CD4-positive, alpha-beta T cell treated with Interleukin-4 for 4 hours (primary cell): ENCODE measurements at regions not wholly inside any gene's neighbourhood (a gene's known extent, or its start where the extent isn't known, plus 50 kb on each side); places are given as distances from the start of the nearest gene placed in this dataset.
"Not testable (repeated sequence)": the region's sequence is repeated elsewhere in the genome, so short reads cannot be mapped to it uniquely, and the experiment has no call there.

Experiments
- DNase-seq: peaks from one replicate; pipeline ENCODE4 v3.0.0-alpha.2; 2020

DNA sequence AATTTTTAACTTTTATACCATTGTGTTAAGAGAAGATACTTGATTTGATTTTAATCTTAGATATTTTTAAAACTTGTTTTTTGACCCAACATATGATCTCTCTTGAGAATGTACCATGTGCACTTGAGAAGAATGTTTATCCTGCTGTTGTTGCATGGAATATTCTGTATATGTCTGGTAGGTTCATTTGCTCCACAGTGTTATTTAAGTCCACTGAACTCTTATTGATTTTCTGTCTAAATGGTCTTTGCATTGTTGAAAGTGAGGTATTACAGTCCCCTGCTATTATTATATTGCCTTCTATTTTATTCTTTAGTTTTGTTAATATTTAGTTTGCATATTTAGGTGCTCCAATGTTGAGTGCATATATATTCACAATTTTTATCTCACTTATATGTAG is 397.3 kb upstream of the CCDC179 start:
- no peak for DNase-seq

DNA sequence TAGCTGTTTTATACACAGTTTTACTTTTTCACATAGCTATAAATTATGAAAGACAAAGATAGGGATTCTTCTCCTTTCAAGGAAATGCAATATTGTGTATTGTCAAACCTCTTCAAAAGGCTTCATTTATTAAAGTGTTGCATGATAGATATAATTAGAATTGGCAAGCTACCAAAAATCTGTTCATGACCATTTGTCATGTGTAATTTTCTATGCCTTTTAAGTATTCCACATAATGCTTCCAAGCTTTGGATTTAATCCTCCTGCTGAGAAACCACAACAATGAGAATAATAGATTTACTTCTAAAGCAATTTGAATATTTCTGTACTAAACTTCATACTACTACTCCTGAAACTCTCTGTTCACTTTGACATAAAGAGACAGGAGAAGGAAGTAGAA is 403.2 kb upstream of the CCDC179 start:
- DNase-seq: no peak

DNA sequence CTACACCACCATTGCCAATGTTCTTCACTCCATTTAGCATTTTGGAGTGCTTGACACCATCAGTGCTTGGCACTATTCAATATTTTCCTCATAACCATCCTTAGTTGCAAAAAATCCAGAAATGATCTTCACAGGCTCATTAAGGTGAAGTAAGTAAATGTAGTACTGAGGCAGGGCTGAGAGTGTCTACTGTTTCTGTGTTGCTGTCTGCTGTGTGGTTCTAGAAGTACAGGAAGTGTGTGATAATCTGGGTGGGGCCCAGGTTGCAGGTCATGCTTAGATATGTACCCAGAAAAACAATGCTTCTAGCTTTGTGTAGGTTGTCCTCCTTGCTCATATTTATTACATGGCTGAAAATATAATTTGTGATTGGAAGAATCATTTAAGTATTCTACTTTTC is 411.8 kb upstream of the CCDC179 start:
- DNase-seq: no peak

GRCh38 chr11:23278121-23278520 is 417.8 kb upstream of the CCDC179 start:
- no peak for DNase-seq

- DNase-seq: no peak
Measured at GRCh38 chr11:23280088-23280487, 419.8 kb upstream of the CCDC179 start.

GRCh38 chr11:23283666-23284065 is 423.4 kb upstream of the CCDC179 start:
- DNase-seq: no peak

- no peak for DNase-seq
Measured at GRCh38 chr11:23284631-23285030, 424.4 kb upstream of the CCDC179 start.

GRCh38 chr11:23288003-23288783 is 427.9 kb upstream of the CCDC179 start:
- no peak for DNase-seq

GRCh38 chr11:23295241-23295640 is 435.0 kb upstream of the CCDC179 start:
- DNase-seq: no peak

DNA sequence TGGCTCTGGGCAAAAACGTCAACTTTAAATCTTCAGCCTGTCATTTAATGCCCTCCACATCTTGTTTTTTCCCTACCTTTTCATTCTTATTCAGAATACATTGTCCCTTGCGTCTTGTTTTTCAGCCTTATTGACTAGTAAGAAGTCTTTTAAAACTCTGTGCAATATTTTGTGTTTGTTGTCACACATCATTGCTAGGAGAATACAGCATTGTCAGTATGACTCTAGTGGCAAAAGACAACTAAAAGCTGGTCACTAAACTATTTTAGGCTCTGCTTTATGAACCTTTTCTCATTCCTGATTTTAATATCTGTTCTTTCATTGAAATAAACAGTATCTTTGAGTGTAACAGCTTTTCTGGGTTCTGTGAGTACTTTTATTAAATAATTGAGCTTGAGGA is 447.8 kb upstream of the CCDC179 start:
- no peak for DNase-seq

- no peak for DNase-seq
Measured at GRCh38 chr11:23310276-23310675, 450.0 kb upstream of the CCDC179 start.

- no peak for DNase-seq
Measured at GRCh38 chr11:23311986-23312940, 452.0 kb upstream of the CCDC179 start.

DNA sequence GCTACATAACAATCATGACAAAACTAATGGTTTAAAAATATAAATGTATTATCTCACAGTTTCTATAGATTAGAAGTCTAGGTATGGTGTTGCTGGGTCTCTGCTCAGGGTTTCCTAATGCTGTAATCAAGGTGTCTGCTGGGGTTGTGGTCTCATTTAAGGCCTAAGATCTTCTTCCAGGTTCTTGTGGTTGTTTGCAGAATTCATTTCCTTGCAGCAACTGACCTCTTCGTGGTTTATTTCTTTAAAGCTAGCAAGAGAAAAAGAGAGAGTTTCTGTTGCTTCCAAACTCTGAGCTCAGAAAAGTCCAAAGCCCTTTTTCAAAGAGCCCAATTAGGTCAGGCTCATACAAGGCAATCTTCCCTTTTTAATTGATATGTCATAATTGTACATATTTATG is 452.7 kb upstream of the CCDC179 start:
- DNase-seq: no peak

GRCh38 chr11:23314162-23314561 is 453.9 kb upstream of the CCDC179 start:
- DNase-seq: no peak

DNA sequence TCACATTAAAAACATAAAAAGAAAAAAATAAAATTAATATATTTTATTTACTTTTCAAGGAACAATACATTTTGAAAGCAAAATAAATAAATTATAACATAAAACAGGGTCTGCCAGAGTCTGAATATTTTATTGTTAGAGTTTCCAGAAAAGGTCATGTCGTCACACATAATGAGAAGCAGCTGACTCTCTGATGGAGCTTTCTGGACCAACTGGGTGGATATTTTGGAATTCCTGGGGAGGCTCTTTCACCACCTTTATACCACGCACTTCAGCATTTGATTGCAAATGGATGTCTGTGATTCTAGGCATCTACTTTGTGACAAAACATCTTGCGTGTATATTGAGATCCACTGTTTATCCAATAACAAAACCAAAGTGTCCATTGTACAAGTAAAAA is 455.0 kb upstream of the CCDC179 start:
- no peak for DNase-seq

- DNase-seq: no peak
Measured at GRCh38 chr11:23317816-23318215, 457.5 kb upstream of the CCDC179 start.

DNA sequence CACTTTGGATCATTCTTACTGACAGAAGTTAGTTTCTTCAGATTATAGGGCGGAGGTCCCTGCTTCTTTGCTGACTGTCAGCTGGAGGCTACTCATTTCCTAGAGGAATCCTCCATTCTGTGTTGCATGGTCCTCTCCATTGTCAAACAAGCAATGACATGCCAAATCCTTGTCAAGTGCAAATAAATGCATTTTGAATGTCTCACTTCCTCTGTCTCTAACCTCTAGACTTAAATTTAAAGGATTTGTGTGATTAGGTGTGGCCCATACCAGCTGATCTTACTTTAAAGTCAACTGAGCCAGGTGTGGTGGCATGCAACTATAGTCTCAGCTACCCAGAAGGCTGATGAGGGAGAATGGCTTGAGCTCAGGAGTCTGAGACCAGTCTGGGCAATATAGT is 458.4 kb upstream of the CCDC179 start:
- DNase-seq: no peak

DNA sequence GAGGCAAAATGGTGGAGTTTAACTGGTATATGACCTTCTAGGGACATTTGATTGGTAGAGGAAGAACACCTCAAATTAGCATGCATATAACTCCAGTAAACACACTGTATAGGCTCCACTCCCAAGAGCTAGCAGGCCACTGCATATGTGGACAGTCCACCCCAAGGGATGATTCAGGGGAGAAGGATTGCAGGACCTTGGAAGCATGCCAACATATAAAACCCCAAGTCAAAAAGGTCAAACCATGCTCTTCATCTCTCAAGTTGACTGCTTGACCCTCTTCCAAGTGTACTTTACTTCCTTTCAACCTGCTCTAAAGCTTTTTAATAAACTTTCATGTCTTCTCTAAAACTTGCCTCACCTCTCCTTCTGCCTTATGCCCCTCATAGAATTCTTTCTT is 459.9 kb upstream of the CCDC179 start:
- DNase-seq: no peak

GRCh38 chr11:23335586-23335985 is 475.3 kb upstream of the CCDC179 start:
- DNase-seq: not testable (repeated sequence)

DNA sequence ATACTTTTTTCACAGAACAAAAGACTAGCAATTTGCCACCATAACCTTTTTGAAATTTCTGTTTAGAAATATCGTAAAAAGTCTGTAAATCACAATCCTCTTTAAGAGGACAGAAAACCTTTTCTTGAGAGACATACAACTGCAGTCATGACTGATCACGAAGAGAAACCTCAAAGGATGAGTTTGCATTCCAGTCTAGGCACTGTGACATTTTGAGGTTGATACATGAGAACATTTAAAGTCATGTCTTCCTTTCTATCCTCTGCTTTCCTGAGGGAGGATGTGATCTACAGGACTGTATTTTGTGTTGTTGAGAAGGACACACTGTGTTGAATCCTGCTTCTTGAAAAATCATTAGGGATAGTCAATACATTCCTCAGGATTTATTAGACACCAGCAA is 476.7 kb upstream of the CCDC179 start:
- DNase-seq: no peak

DNA sequence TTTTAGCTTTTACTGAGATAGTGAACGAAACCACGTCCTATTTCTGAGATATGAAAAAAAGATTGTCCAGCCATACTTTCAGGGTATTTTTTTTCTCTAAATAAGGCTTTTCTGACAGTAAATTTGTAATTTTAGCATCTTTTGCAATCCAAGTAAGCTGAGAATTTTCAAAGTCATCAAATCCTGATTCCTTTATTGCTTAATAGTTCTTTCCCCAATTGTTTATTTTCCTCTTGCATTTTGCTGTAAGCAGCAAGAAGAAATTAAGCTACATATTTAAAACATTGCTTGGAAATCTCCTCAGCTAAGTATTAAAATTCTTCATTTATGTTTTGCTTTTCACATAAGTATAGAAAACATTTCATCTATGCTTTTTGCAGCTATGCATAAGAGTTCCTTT is 493.3 kb upstream of the CCDC179 start:
- no peak for DNase-seq

DNA sequence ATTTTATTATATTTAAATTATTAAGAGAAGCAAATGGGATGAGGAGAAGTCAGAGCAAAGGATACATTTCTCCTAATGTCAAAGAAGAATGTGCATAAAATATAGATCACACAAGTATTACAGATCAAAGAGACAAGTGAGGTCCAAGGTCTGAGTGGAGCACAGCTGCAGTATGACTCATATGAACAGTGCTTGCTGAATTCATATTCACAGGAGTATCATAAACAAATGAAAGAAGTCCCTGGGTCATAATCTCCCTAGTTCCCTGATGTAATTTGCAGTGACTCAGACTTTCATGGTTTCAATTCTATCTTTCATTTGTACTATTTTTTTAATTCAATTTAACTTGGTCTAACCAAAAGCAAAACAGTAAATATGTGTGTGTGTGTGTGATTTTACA is 499.0 kb upstream of the CCDC179 start:
- DNase-seq: no peak

DNA sequence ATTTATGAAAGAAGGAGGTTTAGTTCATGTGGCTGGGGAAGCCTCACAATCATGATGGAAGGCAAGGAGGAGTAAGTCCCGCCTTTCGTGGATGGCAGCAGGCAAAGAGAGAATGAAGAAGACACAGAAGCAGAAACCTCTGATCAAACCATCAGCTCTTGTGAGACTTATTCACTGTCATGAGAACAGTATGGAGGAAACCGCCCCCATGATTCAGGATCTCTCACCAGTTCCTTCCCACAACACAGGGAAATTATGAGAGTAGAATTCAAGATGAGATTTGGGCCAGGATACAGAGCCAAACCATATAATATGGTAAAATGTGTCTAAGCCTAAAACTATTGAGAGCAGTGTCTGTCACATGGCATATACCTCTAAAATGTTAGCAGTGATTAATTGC is 503.8 kb upstream of the CCDC179 start:
- no peak for DNase-seq

- no peak for DNase-seq
Measured at GRCh38 chr11:23370580-23371275, 510.5 kb upstream of the CCDC179 start.
